ENCODE measurements at regions not wholly inside any gene's neighbourhood (a gene's known extent, or its start where the extent isn't known, plus 50 kb on each side); places are given as distances from the start of the nearest gene placed in this dataset.

DNA sequence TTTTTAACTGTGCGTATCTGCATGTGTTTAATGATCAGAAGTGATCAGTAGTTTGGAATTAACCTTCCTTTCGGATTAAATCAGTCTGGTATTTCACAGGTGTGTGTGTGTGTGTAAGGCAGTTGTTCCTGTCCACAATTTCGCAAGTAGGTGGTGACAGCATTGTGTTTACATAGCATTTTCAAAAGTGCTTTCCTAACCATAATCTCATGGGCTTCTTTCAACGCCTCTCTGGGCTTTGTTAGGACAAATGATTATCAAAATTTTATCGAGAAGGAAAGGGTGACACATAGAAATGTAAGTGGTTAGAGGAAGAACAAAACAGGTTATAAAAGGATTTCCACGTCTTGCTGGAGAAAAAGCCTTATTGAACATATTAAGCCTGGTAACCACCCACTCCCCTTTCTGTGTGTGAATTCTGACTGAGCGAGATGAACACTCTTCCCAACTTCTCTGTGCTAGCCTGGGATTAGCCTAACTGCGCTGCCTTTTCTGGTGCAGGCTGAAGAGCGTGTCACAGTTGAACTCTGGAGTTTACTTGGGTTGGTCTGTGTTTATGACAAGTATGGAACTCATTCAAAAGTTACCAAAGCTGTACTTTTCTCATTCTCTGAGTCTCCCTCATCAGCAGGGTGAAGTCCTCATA is 292.3 kb upstream of the PITRM1 start:
- WGBS (ENCODE audit: low lambda C conversion rate), result 91% methylated on average over 9 of the region's 9 CpGs
- Histone ChIP-seq H3K9ac (no peak overlapping the region), H2AFZ (ENCODE audit: low read depth) (no peak overlapping the region), H3K4me2 (no peak overlapping the region), H3K27me3 (ENCODE audit: insufficient read depth) (no peaks in the 10 kb centered on the region), H3F3A (replicated peaks; ENCODE audit: insufficient read depth) (peaks cover 31% of the 10 kb centered on the region), H3K79me2 (ENCODE audit: insufficient read depth) (no peaks in the 10 kb centered on the region), H3K9me3 (no peaks in the 10 kb centered on the region), H3K4me3 (ENCODE audit: low read depth in 2 of 2, low read length in 1 of 2) (no peak overlapping the region), H3K27ac (ENCODE audit: low read depth in 2 of 2, low read length in 1 of 2) (no peak overlapping the region), H3K9me2 (no peaks in the 10 kb centered on the region), H3K36me3 (replicated peaks in 1 of 2; ENCODE audit: control insufficient read depth in 1 of 2, insufficient read depth in 2 of 2, low read length in 1 of 2) (no peaks in the 10 kb centered on the region), H3K4me1 (ENCODE audit: control insufficient read depth in 1 of 2, insufficient read depth in 2 of 2, low read depth in 1 of 2, low read length in 1 of 2) (peaks cover 2 to 23% of the 10 kb centered on the region in 2 experiments; a peak in 3 of 4 replicates), H4K20me1 (ENCODE audit: insufficient read depth) (no peaks in the 10 kb centered on the region)
- no peak for DNase-seq
- CTCF ChIA-PET, result no interaction called here
- TF ChIP-seq, protein P1, sequence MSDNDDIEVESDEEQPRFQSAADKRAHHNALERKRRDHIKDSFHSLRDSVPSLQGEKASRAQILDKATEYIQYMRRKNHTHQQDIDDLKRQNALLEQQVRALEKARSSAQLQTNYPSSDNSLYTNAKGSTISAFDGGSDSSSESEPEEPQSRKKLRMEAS (IDR thresholded peaks at IDR 0.05; ENCODE audit: low read depth), result no peak
- TF ChIP-seq, protein P2, sequence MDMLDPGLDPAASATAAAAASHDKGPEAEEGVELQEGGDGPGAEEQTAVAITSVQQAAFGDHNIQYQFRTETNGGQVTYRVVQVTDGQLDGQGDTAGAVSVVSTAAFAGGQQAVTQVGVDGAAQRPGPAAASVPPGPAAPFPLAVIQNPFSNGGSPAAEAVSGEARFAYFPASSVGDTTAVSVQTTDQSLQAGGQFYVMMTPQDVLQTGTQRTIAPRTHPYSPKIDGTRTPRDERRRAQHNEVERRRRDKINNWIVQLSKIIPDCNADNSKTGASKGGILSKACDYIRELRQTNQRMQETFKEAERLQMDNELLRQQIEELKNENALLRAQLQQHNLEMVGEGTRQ (IDR thresholded peaks at IDR 0.05; ENCODE audit: borderline replicate concordance, low read depth, low read length), result no peak
- TF ChIP-seq EZH2phosphoT487 (IDR thresholded peaks at IDR 0.05; ENCODE audit: borderline replicate concordance, low read depth) (no peak), RCOR1 (IDR thresholded peaks at IDR 0.05; ENCODE audit: low read length) (no peak), RFX5 (IDR thresholded peaks at IDR 0.05; ENCODE audit: low read length) (no peak), CHD2 (IDR thresholded peaks at IDR 0.05; ENCODE audit: low read length, partially characterized antibody) (no peak), EP300 (IDR thresholded peaks at IDR 0.05; ENCODE audit: borderline replicate concordance in 1 of 2, low read depth in 1 of 2, low read length in 1 of 2) (no peak)
- POLR2A ChIA-PET, result no interaction called here

DNA sequence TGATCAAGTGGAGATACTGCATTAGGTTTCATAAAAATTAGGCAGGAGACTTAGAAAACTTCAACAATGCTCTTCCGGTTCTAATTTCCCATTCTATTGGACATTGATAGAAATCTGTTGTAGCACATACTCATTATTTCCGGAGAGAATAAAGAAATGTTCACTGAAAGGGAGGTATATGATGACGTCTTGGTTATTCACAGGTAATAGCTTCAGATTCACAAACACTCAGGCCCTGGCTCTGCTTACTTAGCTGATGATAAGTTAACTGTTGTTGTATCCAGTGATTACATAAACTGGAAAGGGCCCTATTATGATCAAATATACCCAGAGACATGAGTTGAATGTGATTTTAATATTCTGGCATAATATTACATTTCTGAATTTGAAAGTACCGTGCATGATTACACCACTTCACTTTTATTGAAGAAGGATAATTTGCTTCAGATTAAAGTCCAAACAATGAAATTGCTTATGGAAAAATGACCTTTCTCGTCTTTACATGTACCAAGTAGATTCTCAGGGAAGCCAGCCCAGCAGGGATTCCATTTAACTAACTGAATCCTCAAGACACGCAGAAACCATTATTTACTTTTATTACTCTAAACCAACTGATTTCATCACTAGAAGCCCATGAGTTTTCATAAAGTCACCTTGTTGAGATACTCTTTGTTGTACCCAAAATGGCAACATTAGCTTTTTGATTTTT is 288.0 kb upstream of the PITRM1 start:
- no peak overlapping the region for H3K27ac ChIP-seq (ENCODE audit: low read depth in 2 of 2, low read length in 1 of 2)
- H3K79me2 ChIP-seq (ENCODE audit: insufficient read depth), result no peaks in the 10 kb centered on the region
- no peak overlapping the region for H2AFZ ChIP-seq (ENCODE audit: low read depth)
- H3K9ac ChIP-seq, result no peak overlapping the region
- CTCF ChIA-PET, result no interaction called here
- H3K27me3 ChIP-seq (ENCODE audit: insufficient read depth), result no peaks in the 10 kb centered on the region
- H3K9me3 ChIP-seq, result no peaks in the 10 kb centered on the region
- 93% methylated on average over 6 of the region's 6 CpGs for WGBS (ENCODE audit: low lambda C conversion rate)
- no peaks in the 10 kb centered on the region for H3F3A ChIP-seq (replicated peaks; ENCODE audit: insufficient read depth)
- no peak overlapping the region for H3K4me2 ChIP-seq
- POLR2A ChIA-PET, result no interaction called here
- no peak overlapping the region for H3K4me3 ChIP-seq (ENCODE audit: low read depth in 2 of 2, low read length in 1 of 2)
- no peaks in the 10 kb centered on the region for H3K36me3 ChIP-seq (replicated peaks in 1 of 2; ENCODE audit: control insufficient read depth in 1 of 2, insufficient read depth in 2 of 2, low read length in 1 of 2)
- peaks cover 0 to 2% of the 10 kb centered on the region in 2 experiments; a peak in 1 of 4 replicates for H3K4me1 ChIP-seq (ENCODE audit: control insufficient read depth in 1 of 2, insufficient read depth in 2 of 2, low read depth in 1 of 2, low read length in 1 of 2)
- TF ChIP-seq FOXJ3 (CRISPR knock-in tag; IDR thresholded peaks at IDR 0.05), result no peak
- DNase-seq, result no peak
- H4K20me1 ChIP-seq (ENCODE audit: insufficient read depth), result no peaks in the 10 kb centered on the region
- H3K9me2 ChIP-seq, result no peaks in the 10 kb centered on the region

Measured in SK-N-SH (cell line).